DND-41 (cell line): ENCODE measurements at regions not wholly inside any gene's neighbourhood (a gene's known extent, or its start where the extent isn't known, plus 50 kb on each side); places are given as distances from the start of the nearest gene placed in this dataset.

Experiments used
- ATAC-seq: fragments of 200-7000 bp; cut with Tn5 transposase; 3 replicates; pipeline ENCODE4 v1.9.1; 2021; ENCODE audit warnings: low read depth; ENCODE audit not compliant: insufficient read depth
- DNase-seq: peaks from one replicate; pipeline ENCODE4 v3.0.0-alpha.2; 2020
- H2AFZ ChIP-seq: 2 replicates; pipeline ENCODE4 v1.6.0; 2012; ENCODE audit warnings: low read depth, low read length
- H3K27ac ChIP-seq: 2 replicates; pipeline ENCODE4 v1.5.1; 2012; ENCODE audit warnings: low read length, inconsistent platforms
- H3K27me3 ChIP-seq: fragments of 200-600 bp; sonication (generic); 2 replicates; pipeline ENCODE4 v1.6.0; 2012; ENCODE audit warnings: low read length, mild to moderate bottlenecking, inconsistent platforms; ENCODE audit not compliant: insufficient read depth, poor library complexity
- H3K36me3 ChIP-seq: 2 replicates; pipeline ENCODE4 v1.5.1; 2012; ENCODE audit warnings: low read length, inconsistent platforms; ENCODE audit not compliant: insufficient read depth
- H3K4me1 ChIP-seq: 2 replicates; pipeline ENCODE4 v1.5.1; 2012; ENCODE audit warnings: mild to moderate bottlenecking, low read length; ENCODE audit not compliant: insufficient read depth
- H3K4me2 ChIP-seq: 2 replicates; pipeline ENCODE4 v1.6.0; 2012; ENCODE audit warnings: mild to moderate bottlenecking, moderate library complexity, low read length, inconsistent platforms; ENCODE audit not compliant: insufficient read depth
- H3K4me3 ChIP-seq, 2 experiments: fragments of 200-600 bp in 1 of 2; shearing (Covaris generic) in 1 of 2; 2 replicates each; pipeline ENCODE4 v1.5.1; 2012 to 2016; ENCODE audit warnings: inconsistent platforms in 2 of 2, low read length in 2 of 2, mild to moderate bottlenecking in 2 of 2, low read depth in 1 of 2, moderate library complexity in 1 of 2
- H3K79me2 ChIP-seq: 2 replicates; pipeline ENCODE4 v1.6.0; 2012; ENCODE audit warnings: low read length, inconsistent platforms; ENCODE audit not compliant: insufficient read depth
- H3K9ac ChIP-seq: 2 replicates; pipeline ENCODE4 v1.6.0; 2012; ENCODE audit warnings: low read depth, mild to moderate bottlenecking, inconsistent platforms, low read length, moderate library complexity
- H3K9me3 ChIP-seq: 2 replicates; pipeline ENCODE4 v1.5.1; 2012; ENCODE audit warnings: low read length, moderate library complexity, mild to moderate bottlenecking, inconsistent platforms; ENCODE audit not compliant: insufficient read depth, severe bottlenecking
- H4K20me1 ChIP-seq: 2 replicates; pipeline ENCODE4 v1.6.0; 2012; ENCODE audit warnings: low read length; ENCODE audit not compliant: insufficient read depth
- CTCF ChIP-seq: IDR thresholded peaks from 2 replicates; pipeline ENCODE4 v1.5.1; 2012; ENCODE audit warnings: borderline replicate concordance, low read length, moderate library complexity, mild to moderate bottlenecking; ENCODE audit not compliant: poor library complexity, severe bottlenecking; ENCODE audit errors: extremely low read depth
- EZH2 ChIP-seq: IDR thresholded peaks from 3 replicates; pipeline ENCODE4 v1.6.1; 2012; ENCODE audit warnings: borderline replicate concordance, low read depth, mild to moderate bottlenecking, moderate library complexity, low read length, inconsistent platforms; ENCODE audit not compliant: severe bottlenecking

- Histone ChIP-seq H3K9ac (no peak overlapping the region), H3K36me3 (no peaks in the 10 kb centered on the region), H3K79me2 (no peaks in the 10 kb centered on the region), H3K4me2 (no peak overlapping the region), H3K4me1 (no peaks in the 10 kb centered on the region), H2AFZ (no peak overlapping the region), H3K27me3 (no peaks in the 10 kb centered on the region), H3K9me3 (no peaks in the 10 kb centered on the region), H3K4me3 (no peak overlapping the region), H4K20me1 (no peaks in the 10 kb centered on the region), H3K27ac (no peak overlapping the region)
- TF ChIP-seq EZH2 (no peak), CTCF (no peak)
- ATAC-seq: no peak
- no peak for DNase-seq
Measured at GRCh38 chrX:139191746-139192385, 338.7 kb upstream of the F9 start.

- H3K4me1 ChIP-seq: no peaks in the 10 kb centered on the region
- no peak overlapping the region for H3K4me3 ChIP-seq
- TF ChIP-seq EZH2 (no peak), CTCF (no peak)
- H3K4me2 ChIP-seq: no peak overlapping the region
- H3K36me3 ChIP-seq: no peaks in the 10 kb centered on the region
- no peaks in the 10 kb centered on the region for H4K20me1 ChIP-seq
- H3K9me3 ChIP-seq: no peaks in the 10 kb centered on the region
- H3K79me2 ChIP-seq: no peaks in the 10 kb centered on the region
- ATAC-seq (no peak), DNase-seq (no peak)
- H3K27ac ChIP-seq: no peak overlapping the region
- H3K27me3 ChIP-seq: no peaks in the 10 kb centered on the region
- no peak overlapping the region for H3K9ac ChIP-seq
- no peak overlapping the region for H2AFZ ChIP-seq
Measured at GRCh38 chrX:139191286-139191685, 339.3 kb upstream of the F9 start.

GRCh38 chrX:139187738-139188137 lies 342.8 kb upstream of the F9 start:
- Histone ChIP-seq H3K9me3 (no peaks in the 10 kb centered on the region), H3K4me3 (no peak overlapping the region), H3K27me3 (no peaks in the 10 kb centered on the region), H2AFZ (no peak overlapping the region), H3K4me2 (no peak overlapping the region), H3K4me1 (no peaks in the 10 kb centered on the region), H3K36me3 (no peaks in the 10 kb centered on the region), H3K79me2 (no peaks in the 10 kb centered on the region), H3K27ac (no peak overlapping the region), H3K9ac (no peak overlapping the region), H4K20me1 (no peaks in the 10 kb centered on the region)
- ATAC-seq (no peak), DNase-seq (no peak)
- TF ChIP-seq CTCF (no peak), EZH2 (no peak)

DNA sequence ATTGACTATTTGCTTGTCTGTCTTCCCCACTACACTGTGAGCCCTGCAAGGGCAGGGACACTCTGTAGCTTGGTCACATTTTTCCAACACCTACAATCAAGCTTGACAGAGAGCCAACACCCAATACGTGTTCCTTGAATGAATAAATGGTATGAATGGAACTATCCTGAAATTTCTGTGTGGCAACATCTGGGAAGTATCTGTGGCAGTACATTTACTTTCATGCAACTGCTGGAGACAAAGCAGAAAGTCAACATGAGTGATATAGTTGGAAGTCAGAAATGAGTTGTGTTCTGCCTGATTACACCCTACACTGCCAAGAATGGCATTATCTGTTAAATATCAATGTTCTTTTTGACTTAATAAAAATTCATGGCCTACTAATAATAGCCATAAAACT lies 343.5 kb upstream of the F9 start:
- H3K4me1 ChIP-seq: no peaks in the 10 kb centered on the region
- no peak overlapping the region for H3K4me3 ChIP-seq

More for the DNA sequence above, 343.5 kb upstream of the F9 start:
- H2AFZ ChIP-seq: no peak overlapping the region
- H3K4me2 ChIP-seq: no peak overlapping the region
- H3K27me3 ChIP-seq: no peaks in the 10 kb centered on the region
- H3K9me3 ChIP-seq: no peaks in the 10 kb centered on the region
- no peaks in the 10 kb centered on the region for H4K20me1 ChIP-seq
- no peak for ATAC-seq
- no peaks in the 10 kb centered on the region for H3K36me3 ChIP-seq
- no peak for DNase-seq
- H3K9ac ChIP-seq: no peak overlapping the region
- no peaks in the 10 kb centered on the region for H3K79me2 ChIP-seq
- H3K27ac ChIP-seq: no peak overlapping the region
- TF ChIP-seq CTCF: no peak
- TF ChIP-seq EZH2: no peak
